Kidney capillary endothelial cell (primary cell): ENCODE measurements at regions not wholly inside any gene's neighbourhood (a gene's known extent, or its start where the extent isn't known, plus 50 kb on each side); places are given as distances from the start of the nearest gene placed in this dataset.
"Not testable (repeated sequence)": the region's sequence is repeated elsewhere in the genome, so short reads cannot be mapped to it uniquely, and the experiment has no call there.

Experiments
- DNase-seq: peaks from one replicate; pipeline ENCODE4 v3.0.0-alpha.2; 2018; ENCODE audit warnings: low spot score

DNA sequence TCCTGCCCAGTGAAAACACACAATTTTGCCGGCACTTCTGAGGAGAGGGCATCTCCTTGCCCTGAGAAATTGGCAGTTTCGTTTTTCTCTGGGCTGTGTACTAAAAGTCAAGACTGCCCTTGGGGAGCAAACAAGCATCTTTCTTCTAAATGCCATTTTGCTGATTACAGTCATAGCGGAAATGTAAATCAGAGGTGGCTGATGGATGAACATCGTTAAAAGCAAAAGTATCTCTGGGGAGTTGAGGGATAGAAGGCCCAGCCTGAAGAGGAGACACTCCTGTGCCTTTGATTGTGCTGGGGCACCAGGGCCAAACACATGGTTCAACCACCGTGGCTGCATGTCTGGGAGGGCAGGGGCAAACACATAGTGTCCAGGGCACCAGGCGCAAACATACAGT is 49.8 kb downstream of the ABCC12 start:
- no peak for DNase-seq

- no peak for DNase-seq
Measured at GRCh38 chr16:48105456-48105855, 50.3 kb downstream of the ABCC12 start.

DNA sequence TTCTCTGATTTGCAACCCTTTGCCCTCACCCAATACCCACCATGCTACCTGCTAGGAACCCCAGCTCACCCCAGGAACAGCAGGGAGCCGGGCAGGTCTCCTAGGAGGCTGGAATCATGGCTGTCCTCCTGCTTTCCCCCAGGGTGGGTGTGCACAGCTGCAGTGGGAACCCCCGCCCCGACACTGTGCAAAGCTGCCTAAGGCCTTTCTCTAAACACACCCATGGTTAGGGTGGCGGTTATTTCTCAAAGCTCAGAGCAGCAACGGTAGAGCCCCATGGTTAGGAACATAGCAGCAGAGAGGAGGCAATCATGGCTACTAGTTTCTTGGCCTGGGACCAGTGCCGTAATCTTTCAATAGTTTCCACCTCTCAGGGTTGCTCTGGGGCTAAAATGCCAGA is 52.2 kb downstream of the ABCC12 start:
- no peak for DNase-seq

DNA sequence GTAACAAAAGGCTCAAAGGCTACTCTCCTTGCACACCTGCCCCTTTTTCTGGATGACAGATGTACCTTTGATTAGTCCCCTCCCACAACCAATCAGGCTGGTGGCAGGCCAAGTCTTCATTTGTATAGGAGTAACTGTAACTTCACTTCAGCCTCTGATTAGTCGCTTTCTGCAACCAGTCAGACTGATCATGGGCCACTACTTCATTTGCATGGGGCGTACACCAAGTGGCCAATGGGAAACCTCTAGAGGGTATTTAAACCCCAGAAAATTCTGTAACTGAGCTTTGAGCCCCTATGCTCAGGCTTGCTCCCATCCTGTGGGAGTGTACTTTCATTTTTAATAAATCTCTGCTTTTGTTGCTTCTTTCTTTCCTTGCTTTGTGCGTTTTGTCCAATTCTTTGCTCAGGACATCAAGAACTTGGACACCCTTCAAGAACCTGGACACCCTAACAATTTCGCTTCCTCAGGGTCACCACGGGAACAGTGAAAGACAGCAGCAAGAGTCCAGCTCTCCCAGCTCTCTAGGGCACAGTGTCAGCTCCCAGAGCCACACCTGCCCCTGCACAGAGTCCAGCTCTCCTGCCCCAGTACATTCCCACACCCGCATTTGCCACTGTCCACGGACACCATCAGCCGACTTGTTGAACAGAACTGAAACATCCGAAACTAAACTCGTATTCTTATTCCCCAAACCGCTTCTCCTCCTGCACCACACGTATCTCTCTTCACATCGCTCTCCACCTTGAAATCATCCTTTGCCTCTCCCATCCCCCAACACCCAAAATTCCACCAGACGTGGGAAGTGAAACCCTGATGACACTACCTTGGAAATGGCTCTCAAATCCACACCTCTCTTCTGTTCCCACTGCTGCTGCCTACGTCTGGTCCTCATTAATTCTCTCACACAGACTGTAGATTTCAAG is 53.4 kb downstream of the ABCC12 start:
- DNase-seq: no peak

DNA sequence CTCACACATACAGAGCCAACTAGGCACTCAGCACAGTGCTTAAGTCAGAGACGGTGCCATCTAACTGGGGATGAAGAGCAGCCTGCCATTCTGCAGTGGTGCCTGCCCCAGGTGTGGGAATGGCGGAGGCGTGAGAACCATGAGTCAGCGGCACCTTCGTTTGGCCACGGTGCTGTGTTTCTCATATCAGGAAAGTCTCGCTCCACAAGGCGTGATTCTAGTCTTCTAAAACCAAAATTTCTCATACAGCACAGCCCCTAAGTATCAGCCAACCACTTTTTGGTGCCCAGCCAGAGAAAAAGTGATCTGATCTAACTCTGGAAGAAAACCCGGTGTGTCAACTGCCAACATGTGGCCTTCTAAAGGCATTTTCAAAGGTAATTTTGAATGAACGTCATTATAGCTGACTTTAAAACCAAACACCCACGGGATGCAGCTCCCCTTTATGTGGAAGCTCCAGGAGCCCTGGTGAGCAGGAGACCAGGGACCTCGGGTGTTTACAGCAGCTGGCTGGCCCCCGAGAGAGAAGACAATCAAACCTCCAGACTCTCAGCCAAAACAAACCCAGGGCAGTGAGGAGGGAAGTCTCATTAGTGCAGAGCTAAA is 54.6 kb downstream of the ABCC12 start:
- DNase-seq: no peak

DNA sequence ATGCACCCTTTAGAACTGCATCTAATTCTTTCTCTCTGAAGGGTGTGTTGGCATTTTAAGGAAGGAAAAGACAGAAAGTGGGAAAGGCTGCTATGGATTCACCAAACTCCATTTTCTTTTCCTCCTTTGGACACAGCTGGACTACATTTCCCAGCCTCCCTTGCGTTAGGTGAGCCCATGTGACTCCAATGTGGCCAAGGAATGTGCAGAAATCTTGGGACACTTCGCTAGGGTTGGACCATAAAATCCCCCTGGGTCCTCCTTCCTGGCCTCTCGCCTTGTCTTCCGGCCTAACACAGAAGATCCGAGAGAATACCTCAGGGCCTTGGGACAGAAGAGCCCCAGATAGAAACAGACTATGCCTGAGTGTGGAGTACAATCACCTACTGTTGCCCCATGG is 56.3 kb downstream of the ABCC12 start:
- DNase-seq: no peak

DNA sequence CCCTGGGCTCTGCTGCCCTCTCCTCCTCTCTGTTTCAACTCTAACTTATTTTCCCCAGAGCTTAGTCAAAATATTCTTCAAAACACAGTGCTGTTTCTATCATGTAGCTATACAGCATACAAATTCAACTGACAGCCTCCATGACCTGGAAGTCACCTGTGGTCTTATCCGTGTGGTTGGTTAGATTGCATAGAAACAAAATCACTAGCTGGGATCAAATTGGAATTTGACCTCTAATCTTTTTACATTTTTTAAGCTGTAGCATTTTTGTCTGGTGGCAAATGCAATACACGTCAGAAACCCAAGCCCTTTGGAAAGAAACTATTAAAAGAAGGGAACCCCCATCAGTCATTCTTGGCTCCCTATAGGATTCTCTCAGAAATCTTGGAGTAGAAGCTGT is 57.3 kb downstream of the ABCC12 start:
- no peak for DNase-seq

DNA sequence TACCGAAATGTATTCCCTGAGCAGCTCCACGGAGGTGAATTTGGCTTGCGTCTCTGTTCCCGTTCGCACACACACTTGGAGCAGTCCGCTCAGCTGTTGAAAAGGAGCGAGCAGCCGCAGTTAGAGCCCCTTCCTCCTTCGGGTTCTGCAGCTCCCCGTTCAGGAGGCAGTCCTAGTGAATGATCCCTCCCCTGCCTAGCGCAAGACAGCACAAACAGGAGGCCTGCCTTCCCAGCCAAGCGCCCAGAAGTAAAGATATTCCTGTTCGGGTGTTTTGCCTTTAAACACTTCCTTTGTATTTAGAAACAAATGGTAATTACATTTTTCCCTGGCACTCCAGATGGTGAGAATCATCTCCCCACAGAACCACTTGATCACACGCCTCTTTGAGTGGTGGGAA is 64.7 kb downstream of the ABCC12 start:
- DNase-seq: no peak

DNA sequence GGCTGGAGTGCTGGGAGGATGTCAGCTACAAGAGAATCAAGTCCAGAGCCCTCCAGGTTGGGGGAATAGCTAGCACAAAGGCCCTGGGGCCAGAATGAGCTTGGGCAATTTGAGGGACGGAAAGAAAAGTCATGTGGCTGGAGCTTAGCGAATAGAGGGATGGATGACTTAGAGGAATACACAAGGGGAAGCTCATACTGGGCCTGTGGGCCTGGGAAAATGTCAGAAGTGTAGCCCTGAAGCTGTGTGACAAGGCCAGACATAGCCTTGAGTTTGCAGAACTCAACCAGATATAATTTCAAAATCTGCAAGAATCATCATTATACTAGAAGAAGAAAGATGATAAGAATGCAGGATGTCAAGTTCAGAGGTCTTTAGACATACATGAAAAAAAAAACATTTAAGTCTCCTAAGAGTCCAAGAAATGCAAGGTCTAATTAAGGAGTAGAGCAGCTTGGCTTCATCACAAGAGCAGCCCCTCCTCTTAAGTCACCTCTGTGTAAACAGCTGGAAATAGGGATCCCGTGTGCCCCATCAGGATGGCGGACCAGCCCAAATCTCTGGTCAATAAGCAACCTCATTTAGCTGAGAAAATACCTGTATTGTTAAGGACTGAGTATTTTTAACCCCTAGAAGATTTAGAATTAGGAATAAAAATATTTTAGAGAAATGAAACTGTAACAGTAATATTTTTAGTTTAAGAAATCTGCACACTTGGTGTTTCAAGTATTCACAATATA is 66.6 kb downstream of the ABCC12 start:
- no peak for DNase-seq

- no peak for DNase-seq
Measured at GRCh38 chr16:48087639-48088038, 68.2 kb downstream of the ABCC12 start.

DNA sequence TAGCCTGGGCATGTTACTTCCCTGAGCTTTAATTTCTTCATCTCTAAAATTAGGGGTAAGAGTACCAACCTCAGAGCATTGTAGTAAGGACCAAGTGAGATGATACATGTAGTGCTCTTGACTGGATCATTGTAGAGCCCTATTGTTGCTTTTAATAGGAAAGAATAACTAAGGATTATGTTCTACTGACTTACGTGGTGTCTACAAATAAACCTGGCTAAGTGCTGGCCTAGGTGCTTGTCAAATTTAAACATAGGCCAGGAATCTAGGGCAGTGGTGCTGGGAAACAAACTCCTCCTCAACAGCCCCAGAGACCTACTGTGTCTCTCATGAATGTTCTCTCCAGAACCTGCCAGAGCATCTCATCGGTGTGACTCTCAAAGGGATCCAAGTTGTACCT is 69.4 kb downstream of the ABCC12 start:
- no peak for DNase-seq

DNA sequence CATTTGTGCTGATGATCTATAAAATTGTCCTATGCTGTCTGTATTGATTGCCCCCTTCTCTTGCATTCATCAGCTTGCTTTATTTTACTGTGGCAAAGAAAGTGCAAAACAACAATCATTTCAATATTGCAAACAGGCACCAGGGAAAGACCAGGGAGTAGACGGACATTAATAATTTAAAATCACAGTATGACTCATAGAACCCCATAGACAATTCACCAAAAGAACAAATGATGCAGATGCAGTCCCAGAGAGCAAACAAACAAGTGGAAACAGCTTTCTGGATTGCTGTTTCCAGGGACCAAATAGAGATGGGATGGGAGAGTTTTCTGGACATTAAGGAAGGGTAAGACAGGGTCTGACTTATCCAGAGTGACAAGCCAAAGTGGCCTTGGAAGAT is 70.1 kb downstream of the ABCC12 start:
- DNase-seq: no peak

DNA sequence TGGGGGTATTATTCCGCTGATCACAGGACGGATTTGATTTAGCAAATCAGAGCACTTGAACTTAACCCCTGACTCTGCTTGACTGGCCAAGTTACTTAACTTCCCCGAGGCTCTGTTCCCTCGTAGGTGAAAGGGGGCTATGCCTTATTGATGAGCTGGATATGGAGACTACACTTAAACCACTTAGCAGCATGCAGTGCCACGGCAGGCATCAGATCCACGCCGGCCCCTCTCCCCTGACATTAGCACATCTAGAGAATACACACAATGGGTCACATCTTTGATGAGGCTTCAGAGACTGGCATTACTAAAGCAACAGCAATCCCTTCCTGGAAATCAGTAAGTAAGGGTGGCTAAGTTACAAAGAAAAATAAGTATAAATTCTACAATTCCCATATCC is 71.0 kb downstream of the ABCC12 start:
- DNase-seq: no peak

GRCh38 chr16:48082516-48082915 is 73.3 kb downstream of the ABCC12 start:
- DNase-seq: no peak

- DNase-seq: no peak
Measured at GRCh38 chr16:48081656-48082055, 74.1 kb downstream of the ABCC12 start.

DNA sequence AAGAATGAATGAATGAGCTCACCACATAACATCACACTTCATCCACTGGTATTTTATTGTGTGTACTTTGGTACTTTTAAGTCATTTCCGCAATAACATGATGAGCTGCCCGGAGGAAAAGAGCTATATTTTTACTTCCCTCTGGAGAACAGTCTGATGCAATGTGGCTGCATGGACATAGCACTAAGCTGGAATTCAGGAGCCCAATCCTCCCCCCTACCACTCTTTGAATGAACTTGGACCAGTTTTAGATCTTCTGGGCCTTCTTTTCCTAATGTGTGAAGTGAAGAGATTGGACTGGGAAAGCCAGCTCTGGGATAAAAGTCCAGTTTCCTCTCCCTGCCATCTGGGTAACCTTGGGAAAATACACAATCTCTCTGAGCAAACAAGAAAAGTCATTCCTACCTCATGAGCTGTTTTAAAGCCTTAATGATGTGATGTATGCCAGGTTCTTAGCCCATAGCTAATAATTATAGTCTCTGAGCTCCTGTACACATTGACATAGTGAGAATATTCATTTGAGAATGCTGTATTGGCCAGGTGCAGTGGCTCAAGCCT is 79.3 kb downstream of the ABCC12 start:
- no peak for DNase-seq

GRCh38 chr16:48075398-48075797 is 80.4 kb downstream of the ABCC12 start:
- no peak for DNase-seq

- no peak for DNase-seq
Measured at GRCh38 chr16:48067388-48067787, 88.4 kb downstream of the ABCC12 start.

GRCh38 chr16:48064971-48065370 is 90.8 kb downstream of the ABCC12 start:
- no peak for DNase-seq

GRCh38 chr16:48062681-48063080 is 93.1 kb downstream of the ABCC12 start:
- DNase-seq: no peak

DNA sequence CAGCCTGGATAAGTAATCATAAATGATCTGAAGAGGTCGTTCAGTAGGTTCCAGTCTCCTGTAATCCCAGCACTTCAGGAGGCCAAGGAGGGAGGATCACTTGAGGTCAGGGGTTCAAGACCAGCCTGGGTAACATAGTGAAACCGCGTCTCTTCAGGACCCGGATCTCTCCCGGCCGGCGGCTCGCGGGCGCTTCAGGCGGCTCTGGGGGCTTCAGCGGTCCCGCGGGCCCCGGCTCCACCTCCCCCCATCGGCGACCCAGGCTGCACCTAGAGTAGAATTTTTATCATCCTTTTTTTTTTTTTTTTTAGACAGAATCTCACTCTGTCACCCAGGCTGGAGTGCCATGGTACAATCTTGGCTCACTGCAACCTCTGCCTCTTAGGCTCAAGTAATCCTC is 95.9 kb downstream of the ABCC12 start:
- DNase-seq: no peak

DNA sequence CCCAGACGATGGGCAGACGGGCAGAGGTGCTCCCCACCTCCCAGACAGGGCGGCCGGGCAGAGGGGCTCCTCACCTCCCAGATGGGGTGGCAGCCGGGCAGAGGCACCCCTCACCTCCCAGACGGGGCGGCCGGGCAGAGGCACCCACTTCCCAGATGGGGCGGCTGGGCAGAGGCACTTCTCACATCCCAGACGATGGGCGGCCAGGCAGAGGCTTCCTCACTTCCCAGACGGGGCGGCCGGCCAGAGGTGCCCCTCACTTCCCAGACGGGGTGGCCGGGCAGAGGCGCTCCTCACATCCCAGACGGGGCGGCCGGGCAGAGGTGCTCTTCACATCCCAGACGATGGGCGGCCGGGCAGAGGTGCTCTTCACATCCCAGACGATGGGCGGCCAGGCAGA is 96.6 kb downstream of the ABCC12 start:
- not testable (repeated sequence) for DNase-seq

- DNase-seq: no peak
Measured at GRCh38 chr16:48057048-48057447, 98.7 kb downstream of the ABCC12 start.
